ENCODE measurements at regions not wholly inside any gene's neighbourhood (a gene's known extent, or its start where the extent isn't known, plus 50 kb on each side); places are given as distances from the start of the nearest gene placed in this dataset.

GRCh38 chr6:40780637-40781036 is 193.5 kb upstream of the LRFN2 start:
- no peak for TF ChIP-seq POLR2AphosphoS5 (IDR thresholded peaks at IDR 0.05; ENCODE audit: low read depth, low read length)
- no peak for TF ChIP-seq RBBP5 (IDR thresholded peaks at IDR 0.05; ENCODE audit: borderline replicate concordance, low read depth, low read length)
- no peak for TF ChIP-seq CTCF (IDR thresholded peaks at IDR 0.05; ENCODE audit: control extremely low read depth in 1 of 3, insufficient read depth in 1 of 3, low read depth in 1 of 3, low read length in 3 of 3)
- no peak for TF ChIP-seq EZH2 (IDR thresholded peaks at IDR 0.05; ENCODE audit: low read depth, low read length, severe bottlenecking)
- no peak for TF ChIP-seq BCL11A (IDR thresholded peaks at IDR 0.05; ENCODE audit: low read depth in 2 of 2, low read length in 2 of 2)
- no peak for TF ChIP-seq NANOG (IDR thresholded peaks at IDR 0.05; ENCODE audit: insufficient read depth, low read depth, low read length, poor library complexity, severe bottlenecking)
- no peak for TF ChIP-seq GTF2F1 (IDR thresholded peaks at IDR 0.05; ENCODE audit: borderline replicate concordance, low read depth, low read length)
- no peak for TF ChIP-seq MAX (IDR thresholded peaks at IDR 0.05)
- no peak for TF ChIP-seq HDAC6 (IDR thresholded peaks at IDR 0.05; ENCODE audit: low read depth, low read length)
- no peak for TF ChIP-seq PHF8 (conservative IDR thresholded peaks at IDR 0.05; ENCODE audit: low read depth, low read length)
- no peak for TF ChIP-seq EGR1 (IDR thresholded peaks at IDR 0.05; ENCODE audit: borderline replicate concordance, low read depth, low read length)
- TF ChIP-seq EP300 (IDR thresholded peaks at IDR 0.05; ENCODE audit: borderline replicate concordance in 1 of 2, low read depth in 2 of 2, low read length in 2 of 2) = no peak
